GM13976 (cell line): ENCODE measurements at regions not wholly inside any gene's neighbourhood (a gene's known extent, or its start where the extent isn't known, plus 50 kb on each side); places are given as distances from the start of the nearest gene placed in this dataset.

Experiments
- DNase-seq: peaks from one replicate; pipeline ENCODE4 v3.0.0; 2012; ENCODE audit warnings: low spot score
- CTCF ChIP-seq: IDR thresholded peaks from 2 replicates; pipeline ENCODE4 v1.5.1; 2012; ENCODE audit warnings: borderline replicate concordance, mild to moderate bottlenecking; ENCODE audit not compliant: insufficient read depth; ENCODE audit errors: extremely low read depth, missing control alignments, control extremely low read depth
- in situ Hi-C: fragments of 300-500 bp; cut with MboI; formaldehyde crosslinking; loops from one replicate; pipeline ENCODE4 v1.12.0; 2022; ENCODE audit warnings: low sequenced_read_pairs, mixed read lengths, inconsistent platforms; ENCODE audit not compliant: unreplicated experiment

- in situ Hi-C loops = no loop called here
- no peak for DNase-seq
- no peak for TF ChIP-seq CTCF
Observed at GRCh38 chr3:169029674-169030285, 633.7 kb downstream of the MECOM start.

- DNase-seq = no peak
- in situ Hi-C loops = no loop called here
- no peak for TF ChIP-seq CTCF
Observed at GRCh38 chr3:169028716-169029115, 634.8 kb downstream of the MECOM start.

GRCh38 chr3:169026543-169027182 lies 636.8 kb downstream of the MECOM start:
- in situ Hi-C loops = no loop called here
- no peak for DNase-seq
- no peak for TF ChIP-seq CTCF

- in situ Hi-C loops = no loop called here
- TF ChIP-seq CTCF = no peak
- no peak for DNase-seq
Observed at GRCh38 chr3:169022457-169022856, 641.1 kb downstream of the MECOM start.

- in situ Hi-C loops = no loop called here
- no peak for DNase-seq
- TF ChIP-seq CTCF = no peak
Observed at GRCh38 chr3:169020371-169020770, 643.1 kb downstream of the MECOM start.

- DNase-seq = no peak
- no peak for TF ChIP-seq CTCF
- in situ Hi-C loops = no loop called here
Observed at GRCh38 chr3:169009453-169009852, 654.1 kb downstream of the MECOM start.
